GM12874 (cell line): ENCODE measurements at regions not wholly inside any gene's neighbourhood (a gene's known extent, or its start where the extent isn't known, plus 50 kb on each side); places are given as distances from the start of the nearest gene placed in this dataset.

ENCODE experiments used
- CTCF ChIP-seq: IDR thresholded peaks from 2 replicates; pipeline ENCODE4 v1.5.1; 2011; ENCODE audit warnings: low read depth, mild to moderate bottlenecking, control low read depth, low read length, moderate library complexity; ENCODE audit not compliant: insufficient read depth

GRCh38 chr6:22173311-22173710, 123.5 kb downstream of the PRL start:
- no peak for TF ChIP-seq CTCF

GRCh38 chr6:22184371-22184770, 112.5 kb downstream of the PRL start:
- no peak for TF ChIP-seq CTCF

- no peak for TF ChIP-seq CTCF
Observed at GRCh38 chr6:22189946-22190345, 106.9 kb downstream of the PRL start.

- TF ChIP-seq CTCF: no peak
Observed at GRCh38 chr6:22194188-22194921, 102.5 kb downstream of the PRL start.

- no peak for TF ChIP-seq CTCF
Observed at GRCh38 chr6:22199771-22200170, 97.1 kb downstream of the PRL start.

GRCh38 chr6:22204153-22204552, 92.7 kb downstream of the PRL start:
- no peak for TF ChIP-seq CTCF

GRCh38 chr6:22205266-22205665, 91.6 kb downstream of the PRL start:
- TF ChIP-seq CTCF: no peak
